Tibial nerve (tissue), 3 donors: ENCODE measurements at regions not wholly inside any gene's neighbourhood (a gene's known extent, or its start where the extent isn't known, plus 50 kb on each side); places are given as distances from the start of the nearest gene placed in this dataset.

Experiments
- POLR2A ChIP-seq, 2 donors: fragments of 450-650 bp; IDR thresholded peaks; one replicate each; pipeline ENCODE4 v1.6.1; 2017; ENCODE audit warnings: antibody characterized with exemption in 2 of 2, mild to moderate bottlenecking in 2 of 2, moderate library complexity in 2 of 2
- TF ChIP-seq, protein P1 (sequence below), 5 experiments: fragments of 200-600 bp in 3 of 5; fragments of 450-650 bp in 2 of 5; sonication (generic) in 3 of 5; IDR thresholded peaks; one replicate each; pipeline ENCODE4 v1.5.1; 2016 to 2019; ENCODE audit warnings: antibody characterized with exemption in 5 of 5, mild to moderate bottlenecking in 3 of 5, moderate library complexity in 2 of 5

DNA sequence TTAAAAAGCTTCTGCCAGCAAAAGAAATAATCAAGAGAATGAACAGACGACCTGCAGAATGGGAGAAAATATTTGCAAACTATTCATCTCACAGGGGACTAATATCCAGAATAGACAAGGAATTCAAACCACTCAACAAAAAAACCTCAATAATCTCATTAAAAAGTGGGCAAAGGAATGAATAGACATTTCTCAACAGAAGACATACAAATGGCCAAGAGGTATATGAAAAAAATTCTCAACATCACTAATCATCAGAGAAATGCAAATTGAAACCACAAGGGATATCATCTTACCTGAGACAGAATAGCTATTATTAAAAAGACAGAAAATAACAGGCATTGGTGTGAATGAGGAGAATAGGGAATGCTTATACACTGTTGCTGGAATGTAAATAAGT is 270.0 kb downstream of the DACT1 start:
- TF ChIP-seq, protein P1, sequence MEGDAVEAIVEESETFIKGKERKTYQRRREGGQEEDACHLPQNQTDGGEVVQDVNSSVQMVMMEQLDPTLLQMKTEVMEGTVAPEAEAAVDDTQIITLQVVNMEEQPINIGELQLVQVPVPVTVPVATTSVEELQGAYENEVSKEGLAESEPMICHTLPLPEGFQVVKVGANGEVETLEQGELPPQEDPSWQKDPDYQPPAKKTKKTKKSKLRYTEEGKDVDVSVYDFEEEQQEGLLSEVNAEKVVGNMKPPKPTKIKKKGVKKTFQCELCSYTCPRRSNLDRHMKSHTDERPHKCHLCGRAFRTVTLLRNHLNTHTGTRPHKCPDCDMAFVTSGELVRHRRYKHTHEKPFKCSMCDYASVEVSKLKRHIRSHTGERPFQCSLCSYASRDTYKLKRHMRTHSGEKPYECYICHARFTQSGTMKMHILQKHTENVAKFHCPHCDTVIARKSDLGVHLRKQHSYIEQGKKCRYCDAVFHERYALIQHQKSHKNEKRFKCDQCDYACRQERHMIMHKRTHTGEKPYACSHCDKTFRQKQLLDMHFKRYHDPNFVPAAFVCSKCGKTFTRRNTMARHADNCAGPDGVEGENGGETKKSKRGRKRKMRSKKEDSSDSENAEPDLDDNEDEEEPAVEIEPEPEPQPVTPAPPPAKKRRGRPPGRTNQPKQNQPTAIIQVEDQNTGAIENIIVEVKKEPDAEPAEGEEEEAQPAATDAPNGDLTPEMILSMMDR (IDR thresholded peaks at IDR 0.05): no peak
- TF ChIP-seq POLR2A (IDR thresholded peaks at IDR 0.05): no peak
